Fibroblast of villous mesenchyme (primary cell): ENCODE measurements at regions not wholly inside any gene's neighbourhood (a gene's known extent, or its start where the extent isn't known, plus 50 kb on each side); places are given as distances from the start of the nearest gene placed in this dataset.

Experiments used
- DNase-seq: peaks from one replicate; pipeline ENCODE4 v3.0.0-alpha.2; 2010; ENCODE audit warnings: low read depth
- H3K4me3 ChIP-seq: 2 replicates; pipeline ENCODE4 v1.5.1; 2011; ENCODE audit warnings: low read depth, mild to moderate bottlenecking, low read length
- TF ChIP-seq, protein P1 (sequence below): IDR thresholded peaks from 2 replicates; pipeline ENCODE4 v1.5.1; 2012; ENCODE audit warnings: low read depth, mild to moderate bottlenecking, low read length; ENCODE audit not compliant: insufficient read depth

DNA sequence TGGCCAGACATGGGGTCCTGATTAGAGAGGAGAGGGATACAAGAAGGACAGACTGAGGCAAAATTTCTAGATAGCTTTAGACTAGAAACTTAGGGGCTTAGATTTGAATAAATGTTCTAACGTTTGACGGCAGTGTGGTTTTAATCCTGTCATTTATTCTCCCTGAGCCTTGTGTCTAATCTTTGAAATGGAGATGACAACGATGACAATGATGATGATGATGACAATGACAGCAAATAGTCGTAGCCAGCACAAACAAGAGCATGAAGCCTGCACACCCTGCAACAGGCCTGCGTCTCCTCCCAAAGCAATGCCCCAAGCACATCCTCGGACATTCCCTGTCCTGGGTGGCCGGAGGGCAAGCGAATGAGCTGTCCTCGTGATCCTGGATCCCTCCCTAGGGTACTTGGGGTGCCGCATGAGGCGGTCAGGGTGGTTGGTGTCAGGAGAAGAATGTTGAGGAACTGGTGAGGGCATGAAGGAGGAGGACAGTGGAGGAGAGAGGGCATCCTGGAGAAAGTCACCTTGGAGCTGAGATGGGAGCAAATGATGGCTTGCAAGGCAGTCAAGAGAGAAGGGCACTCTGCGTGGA is 502.1 kb upstream of the B3GAT1 start:
- TF ChIP-seq, protein P1, sequence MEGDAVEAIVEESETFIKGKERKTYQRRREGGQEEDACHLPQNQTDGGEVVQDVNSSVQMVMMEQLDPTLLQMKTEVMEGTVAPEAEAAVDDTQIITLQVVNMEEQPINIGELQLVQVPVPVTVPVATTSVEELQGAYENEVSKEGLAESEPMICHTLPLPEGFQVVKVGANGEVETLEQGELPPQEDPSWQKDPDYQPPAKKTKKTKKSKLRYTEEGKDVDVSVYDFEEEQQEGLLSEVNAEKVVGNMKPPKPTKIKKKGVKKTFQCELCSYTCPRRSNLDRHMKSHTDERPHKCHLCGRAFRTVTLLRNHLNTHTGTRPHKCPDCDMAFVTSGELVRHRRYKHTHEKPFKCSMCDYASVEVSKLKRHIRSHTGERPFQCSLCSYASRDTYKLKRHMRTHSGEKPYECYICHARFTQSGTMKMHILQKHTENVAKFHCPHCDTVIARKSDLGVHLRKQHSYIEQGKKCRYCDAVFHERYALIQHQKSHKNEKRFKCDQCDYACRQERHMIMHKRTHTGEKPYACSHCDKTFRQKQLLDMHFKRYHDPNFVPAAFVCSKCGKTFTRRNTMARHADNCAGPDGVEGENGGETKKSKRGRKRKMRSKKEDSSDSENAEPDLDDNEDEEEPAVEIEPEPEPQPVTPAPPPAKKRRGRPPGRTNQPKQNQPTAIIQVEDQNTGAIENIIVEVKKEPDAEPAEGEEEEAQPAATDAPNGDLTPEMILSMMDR: no peak
- no peak for DNase-seq
- no peak overlapping the region for H3K4me3 ChIP-seq

DNA sequence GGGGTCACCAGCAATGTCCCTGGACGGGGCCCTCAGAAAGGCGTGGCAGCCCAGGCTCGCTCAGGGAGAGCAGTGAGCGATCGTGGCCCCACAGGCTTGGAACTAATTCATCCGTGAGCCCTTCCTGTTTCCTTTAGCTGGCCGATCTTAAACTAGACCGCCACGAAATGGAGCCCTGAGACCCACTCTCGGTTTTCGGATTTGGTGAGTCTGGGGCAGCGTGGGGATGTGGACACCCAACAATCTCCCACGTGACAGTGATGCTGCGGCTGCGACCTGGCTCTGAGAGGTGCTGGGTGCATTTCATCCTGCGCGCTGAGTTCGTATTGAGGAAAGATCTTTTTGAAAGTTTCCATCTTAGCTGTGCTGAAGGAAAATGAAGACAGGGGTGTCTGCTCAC is 501.3 kb upstream of the B3GAT1 start:
- no peak overlapping the region for H3K4me3 ChIP-seq
- TF ChIP-seq, protein P1: no peak

DNA sequence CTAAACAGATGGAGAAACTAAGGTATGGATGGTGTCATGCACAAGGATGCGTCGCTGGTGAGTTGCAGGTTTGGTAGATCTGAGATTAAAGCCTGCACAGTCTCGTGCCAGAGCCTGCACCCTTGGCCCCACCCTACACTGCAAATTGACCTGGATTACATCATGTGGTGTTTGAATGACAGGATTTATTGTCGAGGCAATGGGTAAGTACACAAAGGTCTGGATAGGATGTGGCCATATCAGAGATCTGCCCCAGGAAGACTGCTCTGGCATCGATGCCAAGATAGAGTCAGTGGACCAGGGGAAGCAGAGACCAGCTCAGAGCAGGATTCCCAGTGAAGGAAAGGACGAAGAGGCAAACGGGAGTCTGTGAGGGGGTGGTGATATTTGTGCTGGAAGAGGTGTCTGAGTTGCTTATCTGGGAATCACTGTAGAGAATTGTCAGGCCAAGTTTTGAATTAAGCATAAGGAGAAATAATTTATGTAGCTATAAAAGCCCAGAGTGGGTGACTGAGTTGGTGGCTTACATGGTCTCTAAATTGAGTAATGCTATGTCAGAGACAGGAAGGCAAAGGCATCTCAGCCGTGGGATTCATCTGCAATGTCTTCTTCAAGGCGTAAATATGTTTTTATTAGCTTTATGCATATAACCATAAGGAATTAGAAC is 499.6 kb upstream of the B3GAT1 start:
- DNase-seq: no peak
- H3K4me3 ChIP-seq: no peak overlapping the region
- TF ChIP-seq, protein P1: no peak

More for the DNA sequence above, 501.3 kb upstream of the B3GAT1 start:
- DNase-seq: no peak

DNA sequence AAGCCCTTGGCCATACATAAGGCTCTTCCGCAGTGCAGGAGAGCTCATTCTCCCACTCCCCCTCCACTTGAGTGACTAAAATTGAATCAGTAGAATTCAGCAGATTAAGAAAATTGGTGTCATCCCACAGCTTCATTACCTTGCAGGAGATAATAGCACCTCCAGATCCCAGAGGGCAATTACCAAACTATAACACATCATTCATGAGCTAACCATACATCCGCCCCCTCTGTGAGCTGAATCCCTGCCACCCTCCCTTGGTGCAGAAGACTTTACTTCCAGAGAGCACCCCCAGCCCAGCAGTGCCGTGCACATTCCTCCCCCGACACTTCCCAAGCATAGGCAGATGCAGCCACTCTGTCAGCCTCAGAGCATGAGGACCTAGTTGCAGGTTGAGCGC is 496.5 kb upstream of the B3GAT1 start:
- H3K4me3 ChIP-seq: no peak overlapping the region
- TF ChIP-seq, protein P1: no peak
- DNase-seq: no peak

DNA sequence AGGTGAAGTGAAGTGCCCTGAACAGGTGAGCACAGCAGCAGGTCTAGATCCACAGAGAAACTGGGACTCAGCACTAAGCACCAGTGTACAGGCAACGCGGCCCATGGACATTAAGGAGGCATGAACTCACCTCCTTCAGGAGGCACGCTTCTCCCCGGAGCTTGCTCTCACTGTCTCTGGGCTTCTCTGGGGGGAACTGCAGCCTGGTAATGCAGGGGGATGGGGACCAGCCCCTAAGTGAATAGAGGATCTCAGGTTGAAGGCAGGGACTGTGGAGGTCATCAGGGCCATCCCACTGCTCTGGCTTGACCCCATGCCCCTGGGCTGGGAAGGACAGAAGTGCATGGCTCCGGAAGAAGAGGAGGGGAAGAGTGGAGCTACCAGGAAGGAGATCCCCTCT is 495.6 kb upstream of the B3GAT1 start:
- no peak for DNase-seq
- no peak overlapping the region for H3K4me3 ChIP-seq
- TF ChIP-seq, protein P1: no peak

DNA sequence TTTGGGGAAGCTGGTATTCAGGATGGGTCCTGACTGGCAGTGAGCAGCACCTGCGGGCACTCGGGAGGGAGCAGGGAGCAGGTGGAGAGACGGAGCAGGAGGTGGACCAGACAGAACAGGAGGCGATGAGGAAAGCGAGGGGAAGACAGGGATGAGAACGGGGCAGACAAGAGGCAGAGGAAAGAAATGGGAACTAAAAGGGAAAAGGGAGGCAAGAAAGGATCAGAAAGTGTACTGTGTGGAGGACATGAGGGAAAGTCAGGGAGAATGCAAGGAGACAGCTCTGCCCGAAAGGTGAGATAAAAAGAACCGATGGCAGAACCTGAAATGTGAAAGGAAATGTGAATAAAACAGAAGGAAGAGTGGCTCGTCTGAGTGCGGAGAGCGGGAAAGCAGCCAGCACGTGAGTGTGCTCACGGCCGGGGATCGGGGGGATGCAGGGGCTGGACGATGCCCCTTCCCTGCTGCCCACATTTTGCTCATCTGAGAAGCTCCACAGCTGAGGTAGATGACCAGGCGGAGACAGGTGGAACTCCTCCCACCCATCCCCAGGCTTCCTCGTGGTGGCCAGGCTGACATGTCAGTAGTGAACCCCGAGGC is 494.4 kb upstream of the B3GAT1 start:
- TF ChIP-seq, protein P1: no peak
- DNase-seq: no peak
- H3K4me3 ChIP-seq: no peak overlapping the region
